GM12872 (cell line): ENCODE measurements at regions not wholly inside any gene's neighbourhood (a gene's known extent, or its start where the extent isn't known, plus 50 kb on each side); places are given as distances from the start of the nearest gene placed in this dataset.

Source experiments
- TF ChIP-seq, protein P1 (sequence below): IDR thresholded peaks from 3 replicates; pipeline ENCODE4 v1.5.1; 2011; ENCODE audit warnings: low read depth, mild to moderate bottlenecking, low read length, moderate library complexity; ENCODE audit not compliant: insufficient read depth

DNA sequence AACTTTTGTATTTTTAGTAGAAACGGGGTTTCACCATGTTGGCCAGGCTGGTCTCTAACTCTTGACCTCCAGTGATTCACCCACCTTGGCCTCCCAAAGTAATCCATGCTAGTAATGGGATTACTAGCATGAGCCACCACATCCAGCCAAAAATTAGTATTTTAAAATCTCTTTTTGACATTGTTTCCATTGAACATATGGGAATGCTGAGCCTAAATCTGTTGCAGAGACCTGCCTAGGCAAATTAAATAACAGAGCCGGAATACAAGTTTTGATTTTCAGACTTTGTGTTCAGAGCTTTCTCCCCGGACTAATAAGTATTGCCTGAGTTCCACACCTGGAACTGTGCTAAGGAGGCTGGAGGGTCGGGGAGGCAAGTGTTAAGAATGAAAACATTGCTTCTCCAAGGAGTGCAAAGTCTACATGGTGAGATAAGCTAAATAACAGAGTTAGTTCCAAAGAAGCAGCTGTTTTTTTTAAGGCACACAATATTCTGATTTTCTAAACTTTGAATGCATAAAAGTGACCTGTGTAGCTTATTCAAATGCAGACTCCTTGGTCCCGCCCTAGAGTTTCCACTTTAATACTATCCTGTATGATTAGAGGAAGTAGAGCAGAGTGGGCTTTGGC is 150.6 kb upstream of the CELF4 start:
- TF ChIP-seq, protein P1, sequence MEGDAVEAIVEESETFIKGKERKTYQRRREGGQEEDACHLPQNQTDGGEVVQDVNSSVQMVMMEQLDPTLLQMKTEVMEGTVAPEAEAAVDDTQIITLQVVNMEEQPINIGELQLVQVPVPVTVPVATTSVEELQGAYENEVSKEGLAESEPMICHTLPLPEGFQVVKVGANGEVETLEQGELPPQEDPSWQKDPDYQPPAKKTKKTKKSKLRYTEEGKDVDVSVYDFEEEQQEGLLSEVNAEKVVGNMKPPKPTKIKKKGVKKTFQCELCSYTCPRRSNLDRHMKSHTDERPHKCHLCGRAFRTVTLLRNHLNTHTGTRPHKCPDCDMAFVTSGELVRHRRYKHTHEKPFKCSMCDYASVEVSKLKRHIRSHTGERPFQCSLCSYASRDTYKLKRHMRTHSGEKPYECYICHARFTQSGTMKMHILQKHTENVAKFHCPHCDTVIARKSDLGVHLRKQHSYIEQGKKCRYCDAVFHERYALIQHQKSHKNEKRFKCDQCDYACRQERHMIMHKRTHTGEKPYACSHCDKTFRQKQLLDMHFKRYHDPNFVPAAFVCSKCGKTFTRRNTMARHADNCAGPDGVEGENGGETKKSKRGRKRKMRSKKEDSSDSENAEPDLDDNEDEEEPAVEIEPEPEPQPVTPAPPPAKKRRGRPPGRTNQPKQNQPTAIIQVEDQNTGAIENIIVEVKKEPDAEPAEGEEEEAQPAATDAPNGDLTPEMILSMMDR, result no peak

DNA sequence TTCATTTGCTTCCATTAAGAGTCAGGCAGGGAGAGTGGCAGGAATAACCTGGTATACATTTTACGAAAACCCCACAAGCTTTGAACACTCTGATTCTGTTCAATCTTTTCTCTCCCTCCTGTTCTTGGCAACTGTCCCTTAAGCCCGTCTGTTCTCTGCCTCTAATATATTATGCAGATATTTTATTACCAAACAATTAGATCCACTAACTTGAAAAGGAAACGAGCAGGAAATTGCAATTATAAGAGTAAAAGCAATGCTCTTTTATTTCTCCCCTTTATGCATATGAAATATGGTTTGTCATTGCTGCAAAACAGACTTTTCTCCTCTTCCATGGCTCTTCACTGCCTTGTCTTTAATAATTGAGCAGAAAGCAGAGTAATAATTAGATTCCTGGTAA is 149.1 kb upstream of the CELF4 start:
- TF ChIP-seq, protein P1, result no peak

DNA sequence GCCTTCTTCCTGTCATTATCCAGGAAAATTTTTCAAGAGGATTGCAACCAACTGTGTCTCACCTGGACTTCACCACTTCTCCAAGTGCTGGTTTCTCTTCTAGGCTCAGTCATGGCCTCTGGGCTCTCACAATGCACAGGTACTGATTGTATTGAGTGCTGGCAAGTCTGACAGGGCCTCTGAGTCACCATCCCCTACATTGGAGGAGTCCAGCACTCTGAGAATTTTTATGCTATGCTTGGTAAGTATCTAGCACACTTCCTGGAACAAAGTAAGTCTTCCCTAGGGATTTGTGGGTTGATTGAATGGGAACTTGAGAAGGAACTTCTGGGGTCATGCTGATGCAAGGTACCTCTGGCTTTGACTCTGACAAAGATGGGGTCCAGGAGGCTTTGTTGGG is 147.2 kb upstream of the CELF4 start:
- TF ChIP-seq, protein P1, result no peak

DNA sequence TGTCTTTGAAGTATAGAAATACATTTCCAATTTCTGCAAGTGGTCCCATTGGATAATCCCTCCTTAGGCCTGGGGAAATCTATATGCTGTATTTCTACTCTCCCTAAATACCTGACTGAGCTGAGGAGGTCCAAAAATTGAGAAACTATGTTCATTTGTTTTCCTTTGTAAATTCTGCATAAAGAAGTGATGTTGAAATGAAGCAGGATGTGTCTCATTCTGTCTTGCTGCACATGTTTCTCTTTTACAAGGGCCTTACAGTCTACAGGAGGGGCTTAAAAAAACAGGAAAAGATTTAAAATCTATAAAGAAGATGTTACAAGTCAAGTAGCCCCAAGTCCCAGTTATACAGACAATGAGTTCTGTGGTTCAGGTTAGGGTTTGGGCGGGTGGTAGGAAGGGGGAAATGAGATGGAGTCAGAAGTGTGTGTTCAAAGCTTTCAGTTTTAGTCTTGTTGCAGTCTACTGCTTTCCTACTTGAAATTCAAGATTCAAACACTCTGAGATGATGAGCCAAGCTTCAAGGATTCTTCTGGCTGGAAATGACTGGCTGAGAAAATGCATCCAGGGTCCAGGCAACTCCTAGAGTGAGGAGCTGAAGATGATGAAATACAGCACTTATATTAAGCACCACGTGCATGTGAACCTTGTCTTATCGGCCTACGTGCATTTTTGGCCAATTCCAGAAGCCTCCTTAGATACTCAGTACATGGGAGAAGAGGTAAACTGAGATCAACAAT is 146.3 kb upstream of the CELF4 start:
- TF ChIP-seq, protein P1, result no peak

DNA sequence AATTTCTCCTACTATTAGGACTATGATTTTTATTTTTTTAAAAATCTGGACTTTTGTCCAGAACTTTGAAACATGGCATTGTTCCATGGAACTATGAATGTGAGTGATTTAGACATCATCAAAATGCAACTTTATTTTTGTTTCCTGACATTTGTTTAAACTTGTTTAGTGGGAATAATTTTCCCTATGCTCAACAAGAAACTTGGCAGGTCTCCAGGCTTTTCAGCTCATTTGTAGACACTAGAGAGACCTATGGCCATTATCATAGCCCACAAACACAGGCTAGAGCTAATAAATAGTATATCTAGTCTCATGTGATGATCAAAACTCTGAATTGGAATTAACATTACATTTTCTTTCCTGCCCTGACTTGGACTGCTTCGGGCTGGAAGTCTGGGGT is 145.1 kb upstream of the CELF4 start:
- TF ChIP-seq, protein P1, result no peak

DNA sequence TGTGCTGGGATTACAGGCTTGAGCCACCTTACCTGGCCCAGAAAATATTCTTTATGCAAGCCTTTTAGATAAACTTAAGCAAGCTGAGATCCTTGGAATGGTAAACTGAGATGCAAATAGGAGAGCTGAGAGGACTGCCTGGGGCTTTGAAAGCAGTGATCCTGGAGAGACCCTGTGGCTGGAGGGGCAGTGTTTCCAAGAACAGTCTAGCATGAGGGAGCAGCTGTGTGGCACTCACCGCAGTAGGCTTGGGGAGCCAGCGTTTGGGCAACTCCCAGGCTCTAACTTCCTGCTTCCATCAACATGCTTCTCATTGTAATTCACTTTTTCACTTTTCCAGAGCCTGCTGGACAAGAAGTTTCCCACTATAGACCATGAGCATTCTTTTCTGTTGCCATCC is 144.1 kb upstream of the CELF4 start:
- TF ChIP-seq, protein P1, result no peak

DNA sequence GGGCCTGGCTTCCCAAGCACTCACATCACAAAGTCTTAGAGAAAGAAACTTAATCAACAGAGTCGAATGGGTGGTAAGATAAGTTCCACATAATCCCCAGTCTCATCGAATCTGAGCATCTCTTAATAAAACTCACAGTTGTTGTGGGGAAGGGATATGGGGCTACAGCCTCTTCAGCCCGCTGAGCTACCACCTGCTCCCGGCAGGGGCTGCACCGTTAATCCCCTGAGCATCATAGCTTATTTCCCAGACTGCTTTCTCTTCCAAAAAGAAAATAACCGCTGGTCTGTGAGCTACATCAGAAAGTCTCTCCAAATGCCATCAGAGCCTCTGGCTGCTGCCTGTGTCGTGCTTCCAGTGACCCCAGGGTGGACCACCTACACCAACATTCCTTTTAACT is 139.4 kb upstream of the CELF4 start:
- TF ChIP-seq, protein P1, result no peak
